H7 (cell line): ENCODE measurements at regions not wholly inside any gene's neighbourhood (a gene's known extent, or its start where the extent isn't known, plus 50 kb on each side); places are given as distances from the start of the nearest gene placed in this dataset.

Experiments used
- DNase-seq: peaks from one replicate; pipeline ENCODE4 v3.0.0; 2012
- H3K27me3 ChIP-seq: 2 replicates; pipeline ENCODE4 v1.6.0; 2011; ENCODE audit warnings: mild to moderate bottlenecking, low read length; ENCODE audit not compliant: control insufficient read depth, insufficient read depth
- H3K36me3 ChIP-seq: replicated peaks from 2 replicates; pipeline ENCODE4 v1.5.1; 2011; ENCODE audit warnings: low read length; ENCODE audit not compliant: control insufficient read depth, insufficient read depth
- H3K4me3 ChIP-seq: 2 replicates; pipeline ENCODE4 v1.5.1; 2011; ENCODE audit warnings: low read depth, mild to moderate bottlenecking, control low read depth, low read length, moderate library complexity; ENCODE audit not compliant: insufficient read depth

- DNase-seq, result no peak
- Histone ChIP-seq H3K36me3 (no peaks in the 10 kb centered on the region), H3K4me3 (no peak overlapping the region), H3K27me3 (no peaks in the 10 kb centered on the region)
These were observed 90.7 kb upstream of the ITGA6 start for GRCh38 chr2:172336681-172337080.

- DNase-seq, result no peak
- H3K27me3 ChIP-seq, result no peaks in the 10 kb centered on the region
- H3K4me3 ChIP-seq, result no peak overlapping the region
- H3K36me3 ChIP-seq, result no peaks in the 10 kb centered on the region
These were observed 87.9 kb upstream of the ITGA6 start for GRCh38 chr2:172339371-172340010.

GRCh38 chr2:172340394-172340793 is 87.0 kb upstream of the ITGA6 start:
- no peaks in the 10 kb centered on the region for H3K27me3 ChIP-seq
- no peak overlapping the region for H3K4me3 ChIP-seq
- DNase-seq, result no peak
- no peaks in the 10 kb centered on the region for H3K36me3 ChIP-seq

- Histone ChIP-seq H3K27me3 (no peaks in the 10 kb centered on the region), H3K36me3 (no peaks in the 10 kb centered on the region), H3K4me3 (no peak overlapping the region)
- no peak for DNase-seq
These were observed 85.3 kb upstream of the ITGA6 start for GRCh38 chr2:172342078-172342477.

GRCh38 chr2:172342611-172343010 is 84.8 kb upstream of the ITGA6 start:
- no peaks in the 10 kb centered on the region for H3K27me3 ChIP-seq
- no peak overlapping the region for H3K4me3 ChIP-seq
- no peaks in the 10 kb centered on the region for H3K36me3 ChIP-seq
- no peak for DNase-seq

- H3K36me3 ChIP-seq, result no peaks in the 10 kb centered on the region
- DNase-seq, result no peak
- H3K27me3 ChIP-seq, result no peaks in the 10 kb centered on the region
- no peak overlapping the region for H3K4me3 ChIP-seq
These were observed 83.2 kb upstream of the ITGA6 start for GRCh38 chr2:172344159-172344558.

GRCh38 chr2:172345956-172346555 is 81.3 kb upstream of the ITGA6 start:
- no peaks in the 10 kb centered on the region for H3K36me3 ChIP-seq
- no peaks in the 10 kb centered on the region for H3K27me3 ChIP-seq
- no peak for DNase-seq
- no peak overlapping the region for H3K4me3 ChIP-seq

- no peak overlapping the region for H3K4me3 ChIP-seq
These were observed 78.7 kb upstream of the ITGA6 start for GRCh38 chr2:172348555-172349288.

GRCh38 chr2:172350839-172351479 is 76.4 kb upstream of the ITGA6 start:
- no peaks in the 10 kb centered on the region for H3K36me3 ChIP-seq
- no peaks in the 10 kb centered on the region; the same call in 1 of the 2 replicates for H3K27me3 ChIP-seq
- no peak overlapping the region for H3K4me3 ChIP-seq
- DNase-seq, result no peak

More at GRCh38 chr2:172348555-172349288, 78.7 kb upstream of the ITGA6 start:
- Histone ChIP-seq H3K27me3 (no peaks in the 10 kb centered on the region; the same call in 1 of the 2 replicates), H3K36me3 (no peaks in the 10 kb centered on the region)
- no peak for DNase-seq

GRCh38 chr2:172351586-172351985 is 75.8 kb upstream of the ITGA6 start:
- no peak overlapping the region for H3K4me3 ChIP-seq
- H3K36me3 ChIP-seq, result no peaks in the 10 kb centered on the region
- H3K27me3 ChIP-seq, result no peaks in the 10 kb centered on the region; the same call in 1 of the 2 replicates
- DNase-seq, result no peak

GRCh38 chr2:172354347-172354746 is 73.0 kb upstream of the ITGA6 start:
- H3K4me3 ChIP-seq, result no peak overlapping the region
- no peaks in the 10 kb centered on the region for H3K36me3 ChIP-seq
- no peak for DNase-seq
- no peaks in the 10 kb centered on the region; the same call in 1 of the 2 replicates for H3K27me3 ChIP-seq

- Histone ChIP-seq H3K36me3 (no peaks in the 10 kb centered on the region), H3K27me3 (no peaks in the 10 kb centered on the region; the same call in 1 of the 2 replicates), H3K4me3 (no peak overlapping the region)
- DNase-seq, result no peak
These were observed 69.9 kb upstream of the ITGA6 start for GRCh38 chr2:172357442-172357841.

GRCh38 chr2:172358691-172359556 is 68.5 kb upstream of the ITGA6 start:
- no peak for DNase-seq
- Histone ChIP-seq H3K27me3 (no peaks in the 10 kb centered on the region), H3K36me3 (no peaks in the 10 kb centered on the region), H3K4me3 (no peak overlapping the region)

- no peaks in the 10 kb centered on the region for H3K27me3 ChIP-seq
- no peak for DNase-seq
- no peaks in the 10 kb centered on the region for H3K36me3 ChIP-seq
- no peak overlapping the region for H3K4me3 ChIP-seq
These were observed 66.0 kb upstream of the ITGA6 start for GRCh38 chr2:172361360-172361759.
